B cell (primary cell): ENCODE measurements at regions not wholly inside any gene's neighbourhood (a gene's known extent, or its start where the extent isn't known, plus 50 kb on each side); places are given as distances from the start of the nearest gene placed in this dataset.

Experiments
- CTCF ChIP-seq: fragments of 200-600 bp; IDR thresholded peaks from one replicate; pipeline ENCODE4 v1.8.0; 2022; ENCODE audit warnings: antibody characterized with exemption, mild to moderate bottlenecking
- EZH2 ChIP-seq: IDR thresholded peaks from 2 replicates; pipeline ENCODE4 v1.6.1; 2012; ENCODE audit warnings: borderline replicate concordance, low read depth, mild to moderate bottlenecking, moderate library complexity, low read length; ENCODE audit not compliant: insufficient read depth, poor library complexity, severe bottlenecking

DNA sequence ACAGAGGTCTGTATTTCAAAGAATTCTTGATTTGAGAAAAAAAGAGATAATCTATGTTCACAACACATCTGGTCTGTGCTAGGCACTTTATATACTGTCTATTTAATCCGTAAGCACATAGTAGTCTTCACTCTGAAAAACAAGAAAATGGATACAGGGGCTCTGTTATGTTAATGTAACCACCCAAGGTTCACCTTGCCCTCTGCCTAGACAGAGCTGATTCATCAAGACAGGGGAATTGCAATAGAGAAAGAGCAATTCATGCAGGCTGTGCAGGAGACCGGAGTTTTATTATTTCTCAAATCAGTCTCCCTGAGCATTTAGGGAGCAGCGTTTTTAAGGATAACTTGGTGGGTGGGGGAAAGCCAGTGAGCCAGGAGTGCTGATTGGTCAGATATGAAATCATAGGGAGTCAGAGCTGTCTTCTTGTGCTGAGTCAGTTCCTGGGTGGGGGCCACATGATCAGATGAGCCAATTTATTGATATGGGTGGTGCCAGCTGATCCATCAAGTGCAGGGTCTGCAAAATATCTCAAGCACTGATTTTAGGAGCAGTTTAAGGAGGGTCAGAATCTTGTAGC, 92.9 kb upstream of the TNIP3 start:
- TF ChIP-seq CTCF = no peak
- no peak for TF ChIP-seq EZH2
